ENCODE measurements at regions not wholly inside any gene's neighbourhood (a gene's known extent, or its start where the extent isn't known, plus 50 kb on each side); places are given as distances from the start of the nearest gene placed in this dataset.

GRCh38 chr4:157942017-157942416 lies 230.8 kb downstream of the GASK1B start:
- DNase-seq (ENCODE audit: insufficient read length, low spot score) (no peak), FAIRE-seq (no peak)
- TF ChIP-seq SPI1 (IDR thresholded peaks at IDR 0.05; ENCODE audit: low read depth, low read length), result no peak
- no peak for TF ChIP-seq POLR2A (IDR thresholded peaks at IDR 0.05; ENCODE audit: low read depth, low read length)
- TF ChIP-seq PAX5 (IDR thresholded peaks at IDR 0.05; ENCODE audit: insufficient read depth, low read length, severe bottlenecking), result no peak
- no peak for TF ChIP-seq TAF1 (IDR thresholded peaks at IDR 0.05; ENCODE audit: low read depth, low read length)
- TF ChIP-seq POU2F2 (IDR thresholded peaks at IDR 0.05; ENCODE audit: low read depth, low read length), result no peak
- TF ChIP-seq POLR2AphosphoS5 (IDR thresholded peaks at IDR 0.05; ENCODE audit: low read depth, low read length), result no peak

DNA sequence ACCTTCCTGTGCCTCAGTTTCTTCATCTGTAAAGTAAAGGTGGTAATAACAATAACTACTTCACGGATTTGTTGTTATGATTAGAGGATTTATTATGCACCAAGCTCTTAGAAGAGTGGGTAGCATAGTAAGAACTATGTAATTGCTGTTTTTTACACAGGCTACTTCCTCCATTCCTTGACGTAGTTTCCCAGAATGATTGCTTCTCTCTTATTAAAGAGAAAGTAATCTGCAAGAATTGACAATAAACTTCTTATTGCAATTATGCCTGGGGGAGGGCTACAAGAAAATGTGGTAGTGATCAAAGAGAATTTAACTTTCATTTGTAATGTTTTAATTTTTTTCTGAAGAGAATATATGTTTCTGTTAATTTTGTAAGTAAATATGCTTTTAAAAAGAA lies 238.7 kb downstream of the GASK1B start:
- DNase-seq (ENCODE audit: insufficient read length, low spot score), result no peak
- no peak for FAIRE-seq
- TF ChIP-seq POLR2A (IDR thresholded peaks at IDR 0.05; ENCODE audit: low read depth, low read length), result no peak
- no peak for TF ChIP-seq TAF1 (IDR thresholded peaks at IDR 0.05; ENCODE audit: low read depth, low read length)
- no peak for TF ChIP-seq POLR2AphosphoS5 (IDR thresholded peaks at IDR 0.05; ENCODE audit: low read depth, low read length)
- TF ChIP-seq POU2F2 (IDR thresholded peaks at IDR 0.05; ENCODE audit: low read depth, low read length), result no peak
- TF ChIP-seq SPI1 (IDR thresholded peaks at IDR 0.05; ENCODE audit: low read depth, low read length), result no peak
- no peak for TF ChIP-seq PAX5 (IDR thresholded peaks at IDR 0.05; ENCODE audit: insufficient read depth, low read length, severe bottlenecking)

- TF ChIP-seq POU2F2 (IDR thresholded peaks at IDR 0.05; ENCODE audit: low read depth, low read length), result no peak
- no peak for TF ChIP-seq PAX5 (IDR thresholded peaks at IDR 0.05; ENCODE audit: insufficient read depth, low read length, severe bottlenecking)
- no peak for TF ChIP-seq POLR2A (IDR thresholded peaks at IDR 0.05; ENCODE audit: low read depth, low read length)
- no peak for TF ChIP-seq SPI1 (IDR thresholded peaks at IDR 0.05; ENCODE audit: low read depth, low read length)
- no peak for TF ChIP-seq POLR2AphosphoS5 (IDR thresholded peaks at IDR 0.05; ENCODE audit: low read depth, low read length)
- TF ChIP-seq TAF1 (IDR thresholded peaks at IDR 0.05; ENCODE audit: low read depth, low read length), result no peak
- DNase-seq (ENCODE audit: insufficient read length, low spot score), result no peak
- no peak for FAIRE-seq
Measured at GRCh38 chr4:157932936-157933335, 239.9 kb downstream of the GASK1B start.

- TF ChIP-seq POLR2AphosphoS5 (IDR thresholded peaks at IDR 0.05; ENCODE audit: low read depth, low read length) (no peak), TAF1 (IDR thresholded peaks at IDR 0.05; ENCODE audit: low read depth, low read length) (no peak), POLR2A (IDR thresholded peaks at IDR 0.05; ENCODE audit: low read depth, low read length) (no peak), PAX5 (IDR thresholded peaks at IDR 0.05; ENCODE audit: insufficient read depth, low read length, severe bottlenecking) (no peak), POU2F2 (IDR thresholded peaks at IDR 0.05; ENCODE audit: low read depth, low read length) (no peak), SPI1 (IDR thresholded peaks at IDR 0.05; ENCODE audit: low read depth, low read length) (no peak)
- FAIRE-seq (no peak), DNase-seq (ENCODE audit: insufficient read length, low spot score) (no peak)
Measured at GRCh38 chr4:157929486-157929885, 243.3 kb downstream of the GASK1B start.

DNA sequence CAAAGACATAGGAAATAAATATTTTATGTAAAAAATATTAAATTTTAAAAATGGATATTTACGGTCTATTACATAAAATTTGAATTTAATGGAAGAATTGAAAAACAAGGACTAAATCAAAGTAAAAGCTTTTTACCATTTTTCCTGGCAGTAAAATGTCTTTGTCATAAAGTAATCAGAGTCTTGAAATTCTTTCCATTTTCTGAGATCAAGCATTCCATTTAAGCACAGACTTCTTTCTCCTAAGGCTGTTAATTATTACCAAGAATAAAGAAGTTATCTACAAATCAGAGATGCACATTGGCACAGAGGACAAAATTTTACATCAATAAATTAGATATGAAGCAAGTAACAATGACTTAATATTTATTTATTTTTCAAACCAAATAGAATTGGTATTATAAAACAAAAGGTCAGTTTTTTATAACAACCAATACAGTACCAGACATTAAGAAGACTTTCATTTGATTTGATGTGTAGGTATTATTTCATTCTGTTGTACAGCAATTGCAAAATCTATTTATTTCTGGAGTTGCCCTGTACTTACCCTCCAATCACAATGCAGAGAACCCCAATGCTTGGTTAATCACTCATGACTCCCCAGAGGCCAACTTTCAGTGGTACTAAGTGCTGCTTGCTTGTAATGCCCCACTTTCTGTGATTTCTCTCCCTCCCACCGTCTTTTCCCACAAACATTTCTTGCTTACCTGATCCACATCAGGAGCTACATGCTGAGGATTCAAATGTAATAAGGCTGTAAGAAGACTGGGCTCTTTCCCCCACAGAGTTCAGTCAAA lies 254.6 kb downstream of the GASK1B start:
- FAIRE-seq, result no peak
- no peak for TF ChIP-seq POLR2AphosphoS5 (IDR thresholded peaks at IDR 0.05; ENCODE audit: low read depth, low read length)
- no peak for TF ChIP-seq TAF1 (IDR thresholded peaks at IDR 0.05; ENCODE audit: low read depth, low read length)
- no peak for TF ChIP-seq SPI1 (IDR thresholded peaks at IDR 0.05; ENCODE audit: low read depth, low read length)
- TF ChIP-seq POU2F2 (IDR thresholded peaks at IDR 0.05; ENCODE audit: low read depth, low read length), result no peak
- no peak for DNase-seq (ENCODE audit: insufficient read length, low spot score)

DNA sequence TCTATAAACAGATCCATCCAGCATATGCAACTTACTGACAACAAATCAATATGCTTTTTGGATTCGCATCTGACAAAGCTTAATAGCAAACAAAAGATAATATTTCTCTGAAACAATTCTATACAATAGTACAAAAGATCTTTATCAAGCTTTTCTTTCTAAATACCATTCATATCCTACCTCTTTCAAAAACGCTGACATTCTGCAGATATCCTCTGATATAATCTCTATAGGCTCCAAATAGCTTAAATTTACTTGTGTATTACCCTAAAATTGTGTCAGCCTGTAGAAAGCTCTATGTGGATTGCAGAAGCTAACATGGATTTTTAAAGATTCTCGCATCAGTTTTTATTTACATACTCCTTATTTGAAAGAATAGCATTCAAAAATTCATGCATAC lies 260.6 kb downstream of the GASK1B start:
- DNase-seq (ENCODE audit: insufficient read length, low spot score) (no peak), FAIRE-seq (no peak)
- TF ChIP-seq PAX5 (IDR thresholded peaks at IDR 0.05; ENCODE audit: insufficient read depth, low read length, severe bottlenecking), result no peak

DNA sequence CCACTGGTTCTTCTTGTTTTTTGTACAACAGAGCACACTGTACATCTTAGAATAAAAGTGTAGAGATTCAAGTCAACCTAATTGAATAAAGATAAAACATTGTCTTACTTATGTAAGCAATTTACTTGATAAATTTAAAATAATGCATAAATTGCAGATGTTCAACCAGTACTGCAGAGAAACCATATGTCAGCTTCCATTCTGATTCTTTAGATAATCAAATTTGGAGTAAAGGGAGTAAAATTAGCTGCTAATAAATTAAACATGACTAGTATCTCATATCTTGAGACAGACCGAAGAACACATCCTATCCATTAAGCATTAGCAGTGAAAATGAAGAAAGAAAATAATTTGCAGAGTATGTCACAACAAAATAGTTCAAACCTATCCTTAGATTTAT lies 261.2 kb downstream of the GASK1B start:
- no peak for TF ChIP-seq PAX5 (IDR thresholded peaks at IDR 0.05; ENCODE audit: insufficient read depth, low read length, severe bottlenecking)
- no peak for TF ChIP-seq POLR2AphosphoS5 (IDR thresholded peaks at IDR 0.05; ENCODE audit: low read depth, low read length)
- no peak for TF ChIP-seq SPI1 (IDR thresholded peaks at IDR 0.05; ENCODE audit: low read depth, low read length)
- no peak for TF ChIP-seq POU2F2 (IDR thresholded peaks at IDR 0.05; ENCODE audit: low read depth, low read length)
- no peak for TF ChIP-seq POLR2A (IDR thresholded peaks at IDR 0.05; ENCODE audit: low read depth, low read length)
- no peak for TF ChIP-seq TAF1 (IDR thresholded peaks at IDR 0.05; ENCODE audit: low read depth, low read length)
- DNase-seq (ENCODE audit: insufficient read length, low spot score) (no peak), FAIRE-seq (no peak)

- TF ChIP-seq TAF1 (IDR thresholded peaks at IDR 0.05; ENCODE audit: low read depth, low read length) (no peak), PAX5 (IDR thresholded peaks at IDR 0.05; ENCODE audit: insufficient read depth, low read length, severe bottlenecking) (no peak), POLR2AphosphoS5 (IDR thresholded peaks at IDR 0.05; ENCODE audit: low read depth, low read length) (no peak), POU2F2 (IDR thresholded peaks at IDR 0.05; ENCODE audit: low read depth, low read length) (no peak), POLR2A (IDR thresholded peaks at IDR 0.05; ENCODE audit: low read depth, low read length) (no peak), SPI1 (IDR thresholded peaks at IDR 0.05; ENCODE audit: low read depth, low read length) (no peak)
- DNase-seq (ENCODE audit: insufficient read length, low spot score) (no peak), FAIRE-seq (no peak)
Measured at GRCh38 chr4:157908691-157909090, 264.1 kb downstream of the GASK1B start.

GRCh38 chr4:157908031-157908430 lies 264.8 kb downstream of the GASK1B start:
- no peak for DNase-seq (ENCODE audit: insufficient read length, low spot score)
- FAIRE-seq, result no peak
- no peak for TF ChIP-seq POU2F2 (IDR thresholded peaks at IDR 0.05; ENCODE audit: low read depth, low read length)
- no peak for TF ChIP-seq PAX5 (IDR thresholded peaks at IDR 0.05; ENCODE audit: insufficient read depth, low read length, severe bottlenecking)
- TF ChIP-seq TAF1 (IDR thresholded peaks at IDR 0.05; ENCODE audit: low read depth, low read length), result no peak
- no peak for TF ChIP-seq POLR2AphosphoS5 (IDR thresholded peaks at IDR 0.05; ENCODE audit: low read depth, low read length)
- TF ChIP-seq POLR2A (IDR thresholded peaks at IDR 0.05; ENCODE audit: low read depth, low read length), result no peak
- no peak for TF ChIP-seq SPI1 (IDR thresholded peaks at IDR 0.05; ENCODE audit: low read depth, low read length)
